ENCODE measurements at regions not wholly inside any gene's neighbourhood (a gene's known extent, or its start where the extent isn't known, plus 50 kb on each side); places are given as distances from the start of the nearest gene placed in this dataset.
"Not testable (repeated sequence)": the region's sequence is repeated elsewhere in the genome, so short reads cannot be mapped to it uniquely, and the experiment has no call there.

DNA sequence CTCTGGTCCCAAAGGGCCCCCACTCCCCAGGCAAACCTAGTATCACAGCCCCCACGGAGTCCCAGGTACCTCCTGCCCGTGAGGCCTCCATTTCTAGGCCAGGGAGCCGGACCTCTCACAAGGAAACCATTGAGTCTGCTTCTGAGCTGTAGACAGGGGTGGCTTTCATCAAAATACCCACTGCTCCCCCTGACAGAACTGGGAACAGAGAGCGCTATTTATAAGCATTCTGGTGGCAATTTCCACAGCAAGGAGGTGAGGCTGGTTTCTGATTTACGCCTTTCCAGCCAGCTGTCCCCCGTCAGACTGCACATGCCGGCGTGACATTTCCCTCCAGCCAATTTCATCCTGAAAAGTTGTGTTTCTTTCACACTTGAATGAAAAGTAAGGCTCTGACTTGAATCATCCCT lies 407.5 kb upstream of the PRKCQ start:
- ATAC-seq (ENCODE audit: low FRiP score): no peak

DNA sequence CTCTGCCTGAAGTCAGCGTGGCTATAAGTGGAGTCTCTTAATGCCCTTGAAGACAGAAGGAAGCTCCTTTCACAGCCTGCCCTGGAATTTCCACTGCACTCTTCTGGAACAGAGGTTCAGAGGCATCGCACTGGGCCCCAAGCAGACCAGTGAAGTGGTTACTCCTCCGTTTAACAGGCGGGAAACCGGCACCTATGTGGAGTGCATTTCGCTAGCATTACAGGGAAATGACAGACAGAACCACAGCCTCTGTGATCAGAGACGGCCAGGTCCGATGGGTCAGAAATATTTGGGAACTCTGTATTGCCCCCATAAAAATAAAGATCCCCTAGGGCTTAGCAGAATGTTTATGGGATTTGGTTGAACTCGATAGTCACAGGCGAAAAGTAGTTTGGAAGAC lies 406.9 kb upstream of the PRKCQ start:
- H3K36me3 ChIP-seq (ENCODE audit: control insufficient read depth in 1 of 2, insufficient read depth in 2 of 2, low read length in 1 of 2): no peaks in the 10 kb centered on the region
- WGBS, 2 donors: 79 to 82% methylated on average over 10 of the region's 10 CpGs
- no peak overlapping the region for H3K4me3 ChIP-seq (ENCODE audit: low read length in 2 of 2)
- DNase-seq: no peak
- no peaks in the 10 kb centered on the region for H3K9me3 ChIP-seq (ENCODE audit: control insufficient read depth, low read length)
- no peaks in the 10 kb centered on the region for H3K27me3 ChIP-seq (ENCODE audit: control insufficient read depth in 1 of 2, insufficient read depth in 2 of 2, low read length in 1 of 2)
- H3K27ac ChIP-seq (ENCODE audit: low read depth in 1 of 2, low read length in 2 of 2): no peak overlapping the region
- ATAC-seq (ENCODE audit: low FRiP score): no peak
- H3K4me1 ChIP-seq (ENCODE audit: control insufficient read depth in 1 of 2, insufficient read depth in 2 of 2, low read length in 2 of 2): no peaks in the 10 kb centered on the region
- intact Hi-C loops (cut with DNase I): no loop called here

More for the DNA sequence above, 407.5 kb upstream of the PRKCQ start:
- Histone ChIP-seq H3K4me3 (ENCODE audit: low read length in 2 of 2) (no peak overlapping the region), H3K9me3 (ENCODE audit: control insufficient read depth, low read length) (no peaks in the 10 kb centered on the region), H3K27ac (ENCODE audit: low read depth in 1 of 2, low read length in 2 of 2) (no peak overlapping the region), H3K36me3 (ENCODE audit: control insufficient read depth in 1 of 2, insufficient read depth in 2 of 2, low read length in 1 of 2) (no peaks in the 10 kb centered on the region), H3K27me3 (ENCODE audit: control insufficient read depth in 1 of 2, insufficient read depth in 2 of 2, low read length in 1 of 2) (no peaks in the 10 kb centered on the region), H3K4me1 (ENCODE audit: control insufficient read depth in 1 of 2, insufficient read depth in 2 of 2, low read length in 2 of 2) (no peaks in the 10 kb centered on the region)
- intact Hi-C loops (cut with DNase I): no loop called here
- WGBS, 2 donors: 23 to 46% methylated on average over 8 of the region's 8 CpGs
- DNase-seq: no peak

- no peaks in the 10 kb centered on the region for H3K9me3 ChIP-seq (ENCODE audit: control insufficient read depth, low read length)
- H3K4me3 ChIP-seq (ENCODE audit: low read length in 2 of 2): no peak overlapping the region
- H3K27me3 ChIP-seq (ENCODE audit: control insufficient read depth in 1 of 2, insufficient read depth in 2 of 2, low read length in 1 of 2): no peaks in the 10 kb centered on the region
- no peaks in the 10 kb centered on the region for H3K4me1 ChIP-seq (ENCODE audit: control insufficient read depth in 1 of 2, insufficient read depth in 2 of 2, low read length in 2 of 2)
- H3K27ac ChIP-seq (ENCODE audit: low read depth in 1 of 2, low read length in 2 of 2): no peak overlapping the region
- WGBS, 2 donors: 73 to 76% methylated on average over 9 of the region's 9 CpGs
- DNase-seq: no peak
- H3K36me3 ChIP-seq (ENCODE audit: control insufficient read depth in 1 of 2, insufficient read depth in 2 of 2, low read length in 1 of 2): no peaks in the 10 kb centered on the region
- intact Hi-C loops (cut with DNase I): no loop called here
- ATAC-seq (ENCODE audit: low FRiP score): no peak
Observed at GRCh38 chr10:6985644-6986043, 405.6 kb upstream of the PRKCQ start.

DNA sequence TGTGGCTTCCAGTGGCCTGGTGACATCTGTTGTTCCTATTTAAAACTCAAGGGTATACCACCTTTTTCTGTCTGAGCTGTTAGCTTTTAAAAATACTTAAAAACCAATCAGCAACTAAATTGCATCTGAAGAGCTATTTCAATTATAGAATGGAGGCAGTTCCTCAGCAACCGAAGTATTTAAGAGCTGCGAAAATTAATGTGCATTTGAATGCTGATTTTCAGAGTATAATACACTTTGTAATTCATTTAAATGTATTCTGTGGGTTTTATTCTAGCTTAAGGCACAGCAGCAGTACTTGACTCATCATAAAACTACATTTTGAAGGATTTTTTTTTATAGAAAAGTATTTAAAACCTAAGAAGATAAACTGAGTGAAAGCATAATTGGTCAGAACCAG lies 404.9 kb upstream of the PRKCQ start:
- Histone ChIP-seq H3K36me3 (ENCODE audit: control insufficient read depth in 1 of 2, insufficient read depth in 2 of 2, low read length in 1 of 2) (no peaks in the 10 kb centered on the region), H3K27ac (ENCODE audit: low read depth in 1 of 2, low read length in 2 of 2) (no peak overlapping the region), H3K4me1 (ENCODE audit: control insufficient read depth in 1 of 2, insufficient read depth in 2 of 2, low read length in 2 of 2) (no peaks in the 10 kb centered on the region), H3K27me3 (ENCODE audit: control insufficient read depth in 1 of 2, insufficient read depth in 2 of 2, low read length in 1 of 2) (no peaks in the 10 kb centered on the region), H3K4me3 (ENCODE audit: low read length in 2 of 2) (no peak overlapping the region), H3K9me3 (ENCODE audit: control insufficient read depth, low read length) (no peaks in the 10 kb centered on the region)
- intact Hi-C loops (cut with DNase I): no loop called here
- WGBS, 2 donors: 93 to 95% methylated on average over 2 of the region's 2 CpGs
- no peak for DNase-seq
- ATAC-seq (ENCODE audit: low FRiP score): no peak

DNA sequence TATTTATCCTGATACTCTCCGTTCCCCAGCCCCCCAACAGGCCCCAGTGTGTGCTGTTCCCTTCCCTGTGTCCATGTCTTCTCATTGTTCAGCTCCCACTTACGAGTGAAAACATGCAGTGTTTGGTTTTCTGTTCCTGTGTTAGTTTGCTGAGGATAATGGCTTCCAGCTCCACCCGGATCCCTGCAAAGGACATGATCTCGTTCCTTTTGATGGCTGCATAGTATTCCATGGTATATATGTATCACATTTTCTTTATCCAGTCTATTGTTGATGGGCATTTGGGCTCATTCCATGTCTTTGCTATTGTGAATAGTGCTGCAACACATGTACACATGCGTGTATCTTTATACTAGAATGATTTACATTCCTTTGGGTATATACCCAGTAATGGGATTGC lies 403.9 kb upstream of the PRKCQ start:
- H3K27ac ChIP-seq (ENCODE audit: low read depth in 1 of 2, low read length in 2 of 2); H3K4me1 ChIP-seq (ENCODE audit: control insufficient read depth in 1 of 2, insufficient read depth in 2 of 2, low read length in 2 of 2); intact Hi-C loops (cut with DNase I); H3K27me3 ChIP-seq (ENCODE audit: control insufficient read depth in 1 of 2, insufficient read depth in 2 of 2, low read length in 1 of 2); H3K4me3 ChIP-seq (ENCODE audit: low read length in 2 of 2); ATAC-seq (ENCODE audit: low FRiP score); DNase-seq; H3K36me3 ChIP-seq (ENCODE audit: control insufficient read depth in 1 of 2, insufficient read depth in 2 of 2, low read length in 1 of 2); H3K9me3 ChIP-seq (ENCODE audit: control insufficient read depth, low read length): not testable (repeated sequence)
- WGBS, 2 donors: 83 to 92% methylated on average over 4 to 5 of the region's 5 CpGs

- 33% methylated on average over 4 of the region's 4 CpGs for WGBS, 2 donors
- ATAC-seq (ENCODE audit: low FRiP score): no peak
- no peak overlapping the region for H3K4me3 ChIP-seq (ENCODE audit: low read length in 2 of 2)
- H3K36me3 ChIP-seq (ENCODE audit: control insufficient read depth in 1 of 2, insufficient read depth in 2 of 2, low read length in 1 of 2): no peaks in the 10 kb centered on the region
- no peak overlapping the region for H3K27ac ChIP-seq (ENCODE audit: low read depth in 1 of 2, low read length in 2 of 2)
- no peaks in the 10 kb centered on the region for H3K4me1 ChIP-seq (ENCODE audit: control insufficient read depth in 1 of 2, insufficient read depth in 2 of 2, low read length in 2 of 2)
- intact Hi-C loops (cut with DNase I): no loop called here
- H3K27me3 ChIP-seq (ENCODE audit: control insufficient read depth in 1 of 2, insufficient read depth in 2 of 2, low read length in 1 of 2): no peaks in the 10 kb centered on the region
- H3K9me3 ChIP-seq (ENCODE audit: control insufficient read depth, low read length): no peaks in the 10 kb centered on the region
- no peak for DNase-seq
Observed at GRCh38 chr10:6980353-6980752, 400.3 kb upstream of the PRKCQ start.

GRCh38 chr10:6979371-6979770 lies 399.3 kb upstream of the PRKCQ start:
- no peak overlapping the region for H3K27ac ChIP-seq (ENCODE audit: low read depth in 1 of 2, low read length in 2 of 2)
- H3K9me3 ChIP-seq (ENCODE audit: control insufficient read depth, low read length): no peaks in the 10 kb centered on the region
- DNase-seq (no peak), ATAC-seq (ENCODE audit: low FRiP score) (no peak)
- intact Hi-C loops (cut with DNase I): no loop called here
- H3K27me3 ChIP-seq (ENCODE audit: control insufficient read depth in 1 of 2, insufficient read depth in 2 of 2, low read length in 1 of 2): peaks cover 0 to 3% of the 10 kb centered on the region in 2 donors
- H3K4me1 ChIP-seq (ENCODE audit: control insufficient read depth in 1 of 2, insufficient read depth in 2 of 2, low read length in 2 of 2): no peaks in the 10 kb centered on the region
- WGBS, 2 donors: 52 to 67% methylated on average over 7 of the region's 7 CpGs
- no peak overlapping the region for H3K4me3 ChIP-seq (ENCODE audit: low read length in 2 of 2)
- no peaks in the 10 kb centered on the region for H3K36me3 ChIP-seq (ENCODE audit: control insufficient read depth in 1 of 2, insufficient read depth in 2 of 2, low read length in 1 of 2)

DNA sequence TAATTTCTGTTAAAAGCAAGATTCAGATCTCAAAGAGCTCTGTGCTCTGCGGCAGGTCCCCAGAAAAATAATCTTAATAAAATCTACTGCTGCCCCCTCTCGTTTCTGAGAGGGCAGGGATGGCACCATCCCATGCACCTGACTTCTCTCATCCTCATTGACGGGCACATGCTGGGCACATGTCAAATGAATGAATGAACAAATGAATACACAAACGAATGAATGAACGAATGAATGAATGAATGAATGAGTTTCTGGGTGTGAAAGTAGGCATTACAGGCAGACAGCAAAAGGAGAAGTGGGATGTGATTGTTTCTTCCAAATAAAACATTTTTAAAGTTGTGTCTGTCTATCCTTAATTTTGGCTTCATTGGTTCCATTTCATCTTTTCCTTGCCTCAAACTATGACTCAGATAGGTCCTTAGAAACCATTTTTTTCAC lies 398.1 kb upstream of the PRKCQ start:
- DNase-seq: no peak
- 53 to 57% methylated on average over 5 of the region's 5 CpGs for WGBS, 2 donors
- intact Hi-C loops (cut with DNase I): no loop called here

DNA sequence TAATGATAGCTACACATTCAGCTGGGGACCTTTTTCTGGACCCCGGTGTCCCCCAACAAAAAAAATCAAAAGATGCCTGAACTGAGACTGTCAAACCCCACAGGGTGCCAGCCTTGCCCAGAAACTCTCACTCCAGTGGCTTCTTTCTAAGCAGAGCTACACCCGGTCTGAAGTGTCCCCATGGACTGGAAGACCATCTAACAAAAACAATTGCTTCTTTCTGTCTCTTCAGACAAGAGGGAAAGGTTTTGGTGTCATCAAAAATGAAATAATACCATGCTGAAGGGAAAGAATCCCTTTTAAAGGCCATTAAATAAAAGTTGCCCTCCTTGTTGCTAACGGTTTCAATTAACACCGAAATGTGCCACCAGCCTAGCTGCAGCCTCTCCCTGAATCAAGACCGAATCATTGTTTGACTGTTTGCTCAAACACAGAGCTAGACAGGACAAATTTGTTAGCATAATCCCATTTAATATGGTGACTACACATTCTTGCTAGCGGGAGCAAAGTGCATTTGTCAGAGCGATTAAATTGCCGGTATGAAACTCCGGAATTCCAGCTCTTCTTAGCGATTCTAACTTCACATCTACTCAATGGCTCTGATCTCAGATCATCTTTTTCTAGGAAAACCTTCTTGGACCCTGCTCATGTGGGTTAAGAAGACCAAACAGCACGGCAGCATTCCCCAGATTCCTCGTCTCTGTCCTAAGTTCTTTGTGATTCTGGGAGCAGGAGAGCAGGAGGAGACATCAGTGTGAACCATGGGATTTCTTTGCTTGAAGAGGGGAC lies 397.5 kb upstream of the PRKCQ start:
- no peak overlapping the region for H3K4me3 ChIP-seq (ENCODE audit: low read length in 2 of 2)
- H3K9me3 ChIP-seq (ENCODE audit: control insufficient read depth, low read length): no peaks in the 10 kb centered on the region
- peaks cover 0 to 3% of the 10 kb centered on the region in 2 donors for H3K27me3 ChIP-seq (ENCODE audit: control insufficient read depth in 1 of 2, insufficient read depth in 2 of 2, low read length in 1 of 2)
- DNase-seq (no peak), ATAC-seq (ENCODE audit: low FRiP score) (no peak)
- WGBS, 2 donors: 62 to 68% methylated on average over 12 of the region's 12 CpGs
- H3K27ac ChIP-seq (ENCODE audit: low read depth in 1 of 2, low read length in 2 of 2): no peak overlapping the region
- H3K36me3 ChIP-seq (ENCODE audit: control insufficient read depth in 1 of 2, insufficient read depth in 2 of 2, low read length in 1 of 2): no peaks in the 10 kb centered on the region
- intact Hi-C loops (cut with DNase I): no loop called here
- no peaks in the 10 kb centered on the region for H3K4me1 ChIP-seq (ENCODE audit: control insufficient read depth in 1 of 2, insufficient read depth in 2 of 2, low read length in 2 of 2)

More for the DNA sequence above, 398.1 kb upstream of the PRKCQ start:
- H3K9me3 ChIP-seq (ENCODE audit: control insufficient read depth, low read length): no peaks in the 10 kb centered on the region
- H3K4me3 ChIP-seq (ENCODE audit: low read length in 2 of 2): no peak overlapping the region
- ATAC-seq (ENCODE audit: low FRiP score): no peak
- no peak overlapping the region for H3K27ac ChIP-seq (ENCODE audit: low read depth in 1 of 2, low read length in 2 of 2)
- no peaks in the 10 kb centered on the region for H3K36me3 ChIP-seq (ENCODE audit: control insufficient read depth in 1 of 2, insufficient read depth in 2 of 2, low read length in 1 of 2)
- H3K4me1 ChIP-seq (ENCODE audit: control insufficient read depth in 1 of 2, insufficient read depth in 2 of 2, low read length in 2 of 2): no peaks in the 10 kb centered on the region
- peaks cover 0 to 3% of the 10 kb centered on the region in 2 donors for H3K27me3 ChIP-seq (ENCODE audit: control insufficient read depth in 1 of 2, insufficient read depth in 2 of 2, low read length in 1 of 2)
